Large intestine (tissue), 3 donors: ENCODE measurements at regions not wholly inside any gene's neighbourhood (a gene's known extent, or its start where the extent isn't known, plus 50 kb on each side); places are given as distances from the start of the nearest gene placed in this dataset.
"Not testable (repeated sequence)": the region's sequence is repeated elsewhere in the genome, so short reads cannot be mapped to it uniquely, and the experiment has no call there.

Source experiments
- DNase-seq, 2 donors: peaks; one replicate each; pipeline versions ENCODE4 v3.0.0 to v3.0.0-alpha.2; 2013
- H3K27ac ChIP-seq: one replicate; pipeline ENCODE4 v1.5.1; 2013; ENCODE audit warnings: low read length
- H3K27me3 ChIP-seq: 2 replicates; pipeline ENCODE4 v1.6.1; 2013; ENCODE audit warnings: low read length; ENCODE audit not compliant: control insufficient read depth, insufficient read depth
- H3K36me3 ChIP-seq: 2 replicates; pipeline ENCODE4 v1.6.1; 2013; ENCODE audit warnings: low read length; ENCODE audit not compliant: control insufficient read depth, insufficient read depth
- H3K4me1 ChIP-seq: one replicate; pipeline ENCODE4 v1.6.1; 2013; ENCODE audit warnings: low read length; ENCODE audit not compliant: control insufficient read depth, insufficient read depth
- H3K4me3 ChIP-seq: one replicate; pipeline ENCODE4 v1.5.1; 2013; ENCODE audit warnings: low read length
- H3K9me3 ChIP-seq: one replicate; pipeline ENCODE4 v1.6.1; 2013; ENCODE audit warnings: mild to moderate bottlenecking, low read depth, low read length, moderate library complexity; ENCODE audit not compliant: control insufficient read depth
- WGBS: methylation state at CpG from one replicate; pipeline ENCODE4 v1.1.5; 2013; ENCODE audit warnings: low lambda C conversion rate; ENCODE audit not compliant: insufficient coverage; 5-methylcytosine and 5-hydroxymethylcytosine counted together

DNA sequence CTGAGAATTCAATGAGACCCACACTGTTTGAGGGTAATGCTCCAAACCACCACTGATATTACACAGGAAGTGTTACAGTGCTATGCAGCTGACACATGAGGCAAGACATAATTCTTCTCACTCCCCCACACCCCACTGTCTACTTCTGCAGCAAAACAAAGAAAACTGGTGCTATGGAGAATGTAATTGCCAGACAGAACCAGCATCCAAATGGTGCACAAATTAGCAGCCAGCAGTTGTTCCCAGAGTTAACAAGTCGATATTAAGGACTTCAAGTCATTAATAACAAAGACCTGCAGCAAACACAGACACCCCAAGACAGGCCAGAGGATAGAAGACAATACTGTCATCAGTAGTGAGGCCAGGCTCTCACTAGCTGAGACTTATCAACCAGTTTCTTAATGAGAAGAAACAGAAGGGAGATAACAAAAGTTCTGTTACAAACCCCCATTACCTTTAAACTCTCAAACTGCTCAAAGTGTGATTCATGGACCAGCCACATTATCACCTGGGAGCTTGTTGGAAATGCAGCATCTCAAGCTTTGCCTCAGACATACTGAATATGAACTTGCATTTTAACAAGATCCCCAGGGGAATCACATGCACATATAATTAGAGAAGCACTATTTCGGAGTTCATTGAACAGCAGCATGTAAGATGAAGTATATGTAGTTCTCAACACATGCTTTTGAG, 58.7 kb upstream of the FNDC3B start:
- no peaks in the 10 kb centered on the region for H3K9me3 ChIP-seq
- H3K36me3 ChIP-seq, result no peaks in the 10 kb centered on the region
- H3K27ac ChIP-seq, result no peak overlapping the region
- H3K4me1 ChIP-seq, result no peaks in the 10 kb centered on the region
- no peak overlapping the region for H3K4me3 ChIP-seq
- WGBS, result no CpG with 5 or more reads among the region's 2 CpGs
- no peak for DNase-seq
- H3K27me3 ChIP-seq, result no peaks in the 10 kb centered on the region

DNA sequence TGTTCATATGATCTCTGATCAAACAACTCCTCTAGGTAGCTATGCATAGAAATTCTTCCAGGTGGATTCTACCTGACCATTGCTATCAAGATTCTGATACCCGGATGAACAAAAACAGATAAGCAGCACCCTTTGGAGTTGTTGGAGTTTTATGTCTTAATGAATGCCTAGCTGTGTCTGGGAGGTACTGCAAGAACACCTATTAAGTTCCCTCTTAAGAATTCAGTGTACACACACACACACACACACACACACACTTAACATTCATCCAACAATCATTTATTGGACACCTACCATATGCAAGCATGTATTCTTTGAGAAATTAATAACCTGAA, 58.1 kb upstream of the FNDC3B start:
- H3K4me1 ChIP-seq, result no peaks in the 10 kb centered on the region
- no peaks in the 10 kb centered on the region for H3K9me3 ChIP-seq
- no peak overlapping the region for H3K27ac ChIP-seq
- H3K27me3 ChIP-seq, result no peaks in the 10 kb centered on the region
- H3K4me3 ChIP-seq, result no peak overlapping the region
- DNase-seq, result no peak
- no CpG with 5 or more reads among the region's 1 CpG for WGBS
- H3K36me3 ChIP-seq, result no peaks in the 10 kb centered on the region

DNA sequence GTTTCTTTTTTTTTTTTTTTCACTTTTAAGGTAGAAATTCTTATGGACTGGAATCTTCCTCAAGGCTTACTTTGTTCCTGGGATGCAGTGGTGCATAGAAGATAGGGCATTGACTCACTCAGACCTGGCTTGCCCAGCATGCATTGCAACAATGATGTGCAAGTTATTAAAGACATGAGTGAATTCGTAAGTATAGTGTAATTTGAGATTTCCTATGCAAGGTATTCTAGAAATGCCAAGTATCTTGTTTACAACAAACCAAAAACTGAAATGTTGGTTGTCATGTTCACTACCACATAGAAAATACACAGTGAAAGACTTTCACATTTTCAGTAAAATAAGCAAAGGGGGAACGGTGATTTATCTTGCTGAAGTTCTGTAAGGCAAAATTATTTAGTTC, 56.5 kb upstream of the FNDC3B start:
- DNase-seq, result no peak
- H3K36me3 ChIP-seq, result no peaks in the 10 kb centered on the region
- H3K9me3 ChIP-seq, result no peaks in the 10 kb centered on the region
- WGBS, result 65% methylated on average over 2 of the region's 2 CpGs
- H3K4me3 ChIP-seq, result no peak overlapping the region
- H3K4me1 ChIP-seq, result no peaks in the 10 kb centered on the region
- no peak overlapping the region for H3K27ac ChIP-seq
- H3K27me3 ChIP-seq, result no peaks in the 10 kb centered on the region

DNA sequence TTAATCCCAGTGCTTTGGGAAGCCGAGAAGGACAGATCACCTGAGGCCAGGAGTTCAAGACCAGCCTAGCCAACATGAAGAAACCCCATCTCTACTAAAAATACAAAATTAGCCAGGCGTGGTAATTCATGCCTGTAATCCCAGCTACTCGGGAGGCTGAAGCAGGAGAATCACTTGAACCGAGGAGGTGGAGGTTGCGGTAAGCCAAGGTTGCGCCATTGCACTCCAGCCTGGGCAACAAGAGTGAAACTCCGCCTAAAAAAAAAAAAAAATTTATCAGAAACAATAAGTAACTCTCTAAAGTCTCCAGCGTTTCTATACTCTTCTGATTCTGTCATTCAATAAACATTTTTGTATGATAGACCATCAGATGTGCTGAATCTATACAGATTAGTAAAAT, 55.7 kb upstream of the FNDC3B start:
- WGBS, result 86% methylated on average over 1 of the region's 8 CpGs
- DNase-seq, H3K36me3 ChIP-seq, H3K4me3 ChIP-seq, H3K9me3 ChIP-seq, H3K4me1 ChIP-seq, H3K27me3 ChIP-seq, H3K27ac ChIP-seq: not testable (repeated sequence)

DNA sequence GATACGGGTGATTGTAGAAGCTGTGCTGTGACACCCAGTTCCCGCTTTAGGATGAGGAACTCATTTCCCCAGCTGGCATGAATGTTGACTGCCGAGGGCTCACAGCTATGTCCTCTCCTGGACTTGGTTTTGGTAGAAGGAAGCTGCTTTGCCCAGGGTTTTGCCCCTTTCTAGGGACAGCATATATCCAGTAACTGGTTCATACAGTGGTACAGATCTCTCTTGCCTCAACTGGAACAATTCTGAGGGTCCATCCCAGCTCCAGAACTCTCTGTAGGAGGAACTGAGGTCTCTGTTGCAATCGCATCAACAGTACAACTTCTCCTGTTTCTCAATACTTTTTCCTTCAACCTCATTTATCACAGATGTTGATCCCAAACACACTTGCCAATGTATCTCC, 54.5 kb upstream of the FNDC3B start:
- no peak overlapping the region for H3K4me3 ChIP-seq
- no CpG with 5 or more reads among the region's 4 CpGs for WGBS
- no peaks in the 10 kb centered on the region for H3K9me3 ChIP-seq
- H3K27me3 ChIP-seq, result no peaks in the 10 kb centered on the region
- DNase-seq, result no peak
- no peaks in the 10 kb centered on the region for H3K36me3 ChIP-seq
- no peak overlapping the region for H3K27ac ChIP-seq
- no peaks in the 10 kb centered on the region for H3K4me1 ChIP-seq

DNA sequence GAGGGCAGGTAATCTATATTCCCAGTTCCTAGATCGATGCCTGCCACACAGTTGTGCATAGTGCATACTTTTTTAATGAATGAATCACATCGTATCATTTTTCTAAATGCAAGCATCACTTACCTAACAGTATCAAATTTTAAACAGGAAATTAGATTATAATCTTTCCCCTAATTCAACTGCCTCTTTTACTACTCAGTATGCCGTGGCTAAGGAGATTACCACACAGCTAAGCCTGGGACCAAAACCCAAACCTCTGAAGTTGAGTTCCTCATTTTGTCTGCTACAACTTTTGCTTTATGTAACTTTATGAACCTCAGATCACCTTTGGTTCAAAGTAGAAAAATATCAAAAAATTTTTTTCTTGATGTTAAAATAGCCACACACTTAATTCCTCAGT, 53.2 kb upstream of the FNDC3B start:
- no peak for DNase-seq
- Histone ChIP-seq H3K36me3 (no peaks in the 10 kb centered on the region), H3K4me3 (no peak overlapping the region), H3K9me3 (no peaks in the 10 kb centered on the region), H3K27me3 (no peaks in the 10 kb centered on the region), H3K4me1 (no peaks in the 10 kb centered on the region), H3K27ac (no peak overlapping the region)
- WGBS, result 74% methylated on average over 2 of the region's 3 CpGs

DNA sequence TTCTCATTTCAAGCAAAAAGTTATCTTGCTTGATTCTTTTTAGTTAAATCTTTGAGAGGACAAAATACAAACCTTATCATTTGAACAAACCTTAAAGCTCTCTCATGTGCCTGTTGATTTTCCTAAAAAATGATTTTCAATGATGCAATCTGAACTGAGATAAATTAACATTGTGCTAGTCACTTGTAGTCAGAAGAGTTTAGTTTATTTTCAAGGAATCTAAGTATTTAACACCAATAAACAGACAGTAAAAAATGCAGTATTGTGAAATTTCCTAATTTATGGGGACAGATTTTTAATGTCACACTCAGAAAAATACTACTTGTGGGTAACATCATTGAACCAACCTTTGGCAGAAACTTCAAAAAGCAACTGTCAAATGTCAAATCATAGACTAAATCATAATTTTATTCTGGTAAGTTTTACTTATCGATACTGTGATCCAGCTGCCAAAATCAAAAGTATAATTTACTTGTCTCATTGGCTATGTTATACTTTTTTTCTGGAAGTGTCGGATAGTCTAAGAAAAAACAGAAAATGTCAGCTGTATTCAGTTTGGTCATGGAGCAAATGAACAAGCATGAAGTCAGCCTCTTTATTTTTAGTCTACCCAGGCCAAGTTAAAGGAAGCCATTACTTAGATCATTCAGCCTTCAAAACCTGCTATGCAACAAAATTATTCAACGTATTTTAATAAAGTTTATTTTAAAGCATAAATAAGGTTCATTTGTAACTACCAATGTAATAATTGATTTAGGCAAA, 52.4 kb upstream of the FNDC3B start:
- H3K9me3 ChIP-seq, result no peaks in the 10 kb centered on the region
- H3K36me3 ChIP-seq, result no peaks in the 10 kb centered on the region
- no peak overlapping the region for H3K27ac ChIP-seq
- 80% methylated on average over 2 of the region's 3 CpGs for WGBS
- H3K4me1 ChIP-seq, result no peaks in the 10 kb centered on the region
- H3K4me3 ChIP-seq, result no peak overlapping the region
- no peak for DNase-seq
- H3K27me3 ChIP-seq, result no peaks in the 10 kb centered on the region
